ENCODE measurements at regions not wholly inside any gene's neighbourhood (a gene's known extent, or its start where the extent isn't known, plus 50 kb on each side); places are given as distances from the start of the nearest gene placed in this dataset.

DNA sequence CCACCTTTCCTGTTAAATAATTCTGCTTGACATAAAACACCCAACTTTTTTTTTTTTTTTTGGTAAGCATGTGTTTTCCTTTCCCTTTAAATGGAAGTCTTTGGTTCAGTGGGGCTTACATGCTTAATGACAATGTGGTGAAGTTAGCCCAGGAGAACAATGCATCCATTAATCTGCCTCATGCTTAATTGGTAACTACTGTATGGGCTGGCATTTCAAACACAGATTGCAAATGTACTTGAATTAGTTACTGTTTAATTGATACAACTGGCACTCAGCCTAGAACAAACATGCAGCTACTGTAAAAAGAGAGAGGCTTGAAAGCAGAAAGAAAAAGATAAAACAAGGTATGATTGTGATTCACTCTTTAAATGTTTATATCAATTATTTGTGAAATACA is 483.6 kb upstream of the NOX3 start:
- H3K4me3 ChIP-seq = no peak overlapping the region
- no peak overlapping the region for H3K27ac ChIP-seq
- no peaks in the 10 kb centered on the region for H3K4me1 ChIP-seq (replicated peaks)
- H3K36me3 ChIP-seq = no peaks in the 10 kb centered on the region
- intact Hi-C loops (cut with DNase I) = no loop called here
- no peaks in the 10 kb centered on the region for H3K9me3 ChIP-seq
- no peaks in the 10 kb centered on the region for H3K27me3 ChIP-seq (replicated peaks; ENCODE audit: insufficient read depth)
- no peak for DNase-seq (ENCODE audit: low spot score)
- no peak for TF ChIP-seq POLR2AphosphoS5 (IDR thresholded peaks at IDR 0.05)
- TF ChIP-seq, protein P1, sequence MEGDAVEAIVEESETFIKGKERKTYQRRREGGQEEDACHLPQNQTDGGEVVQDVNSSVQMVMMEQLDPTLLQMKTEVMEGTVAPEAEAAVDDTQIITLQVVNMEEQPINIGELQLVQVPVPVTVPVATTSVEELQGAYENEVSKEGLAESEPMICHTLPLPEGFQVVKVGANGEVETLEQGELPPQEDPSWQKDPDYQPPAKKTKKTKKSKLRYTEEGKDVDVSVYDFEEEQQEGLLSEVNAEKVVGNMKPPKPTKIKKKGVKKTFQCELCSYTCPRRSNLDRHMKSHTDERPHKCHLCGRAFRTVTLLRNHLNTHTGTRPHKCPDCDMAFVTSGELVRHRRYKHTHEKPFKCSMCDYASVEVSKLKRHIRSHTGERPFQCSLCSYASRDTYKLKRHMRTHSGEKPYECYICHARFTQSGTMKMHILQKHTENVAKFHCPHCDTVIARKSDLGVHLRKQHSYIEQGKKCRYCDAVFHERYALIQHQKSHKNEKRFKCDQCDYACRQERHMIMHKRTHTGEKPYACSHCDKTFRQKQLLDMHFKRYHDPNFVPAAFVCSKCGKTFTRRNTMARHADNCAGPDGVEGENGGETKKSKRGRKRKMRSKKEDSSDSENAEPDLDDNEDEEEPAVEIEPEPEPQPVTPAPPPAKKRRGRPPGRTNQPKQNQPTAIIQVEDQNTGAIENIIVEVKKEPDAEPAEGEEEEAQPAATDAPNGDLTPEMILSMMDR (IDR thresholded peaks at IDR 0.05) = no peak
- no peak for TF ChIP-seq POLR2A (IDR thresholded peaks at IDR 0.05)

DNA sequence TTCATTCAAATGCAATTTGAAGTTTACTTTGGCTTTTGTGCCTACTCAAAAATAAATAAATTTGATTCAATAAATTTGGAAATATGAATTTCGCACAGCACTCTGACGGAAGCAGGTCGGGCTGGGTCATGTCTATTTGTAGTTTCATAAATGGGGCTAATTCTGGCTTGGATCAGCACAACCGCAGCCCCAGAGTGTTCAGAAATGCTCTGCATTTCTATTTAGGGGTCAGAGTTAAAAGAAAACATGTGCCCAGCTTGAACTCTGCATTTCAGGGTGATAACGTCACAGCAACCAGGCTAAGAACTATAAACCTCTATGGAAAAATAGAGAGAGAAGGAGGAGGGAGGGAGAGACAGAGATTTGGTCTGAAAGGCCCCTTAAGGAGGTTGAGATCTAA is 480.9 kb upstream of the NOX3 start:
- Histone ChIP-seq H3K4me1 (replicated peaks) (no peaks in the 10 kb centered on the region), H3K9me3 (no peaks in the 10 kb centered on the region), H3K27ac (no peak overlapping the region), H3K36me3 (no peaks in the 10 kb centered on the region), H3K4me3 (no peak overlapping the region), H3K27me3 (replicated peaks; ENCODE audit: insufficient read depth) (no peaks in the 10 kb centered on the region)
- 77% methylated on average over 5 of the region's 5 CpGs for WGBS
- intact Hi-C loops (cut with DNase I) = no loop called here
- DNase-seq (ENCODE audit: low spot score) = no peak
- TF ChIP-seq POLR2AphosphoS5 (IDR thresholded peaks at IDR 0.05) (no peak), POLR2A (IDR thresholded peaks at IDR 0.05) (no peak)
- TF ChIP-seq, protein P1 (IDR thresholded peaks at IDR 0.05) = no peak

DNA sequence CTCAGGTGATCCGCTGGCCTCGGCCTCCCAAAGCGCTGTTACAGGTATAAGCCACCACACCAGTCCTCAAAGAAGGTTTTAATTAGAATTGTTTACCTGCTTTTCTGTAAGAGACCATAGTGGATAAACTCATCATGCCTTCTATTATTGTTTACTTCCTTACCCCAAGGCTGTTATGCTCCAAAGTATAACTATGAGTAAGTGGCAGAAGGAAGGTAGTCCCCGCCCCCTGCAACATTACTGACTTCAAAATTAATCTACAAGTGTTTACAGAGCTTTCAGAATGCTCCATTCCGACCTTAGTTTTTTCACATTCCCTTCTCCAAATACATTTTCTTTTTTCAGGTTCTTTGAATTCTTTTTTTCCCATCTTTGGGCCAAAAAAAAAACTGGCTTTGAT is 480.5 kb upstream of the NOX3 start:
- H3K36me3 ChIP-seq = no peaks in the 10 kb centered on the region
- intact Hi-C loops (cut with DNase I) = no loop called here
- 79% methylated on average over 5 of the region's 5 CpGs for WGBS
- H3K4me3 ChIP-seq = no peak overlapping the region
- DNase-seq (ENCODE audit: low spot score) = no peak
- H3K9me3 ChIP-seq = no peaks in the 10 kb centered on the region
- no peak for TF ChIP-seq POLR2A (IDR thresholded peaks at IDR 0.05)
- no peak for TF ChIP-seq POLR2AphosphoS5 (IDR thresholded peaks at IDR 0.05)
- TF ChIP-seq, protein P1 (IDR thresholded peaks at IDR 0.05) = no peak
- no peak overlapping the region for H3K27ac ChIP-seq
- no peaks in the 10 kb centered on the region for H3K4me1 ChIP-seq (replicated peaks)
- no peaks in the 10 kb centered on the region for H3K27me3 ChIP-seq (replicated peaks; ENCODE audit: insufficient read depth)

DNA sequence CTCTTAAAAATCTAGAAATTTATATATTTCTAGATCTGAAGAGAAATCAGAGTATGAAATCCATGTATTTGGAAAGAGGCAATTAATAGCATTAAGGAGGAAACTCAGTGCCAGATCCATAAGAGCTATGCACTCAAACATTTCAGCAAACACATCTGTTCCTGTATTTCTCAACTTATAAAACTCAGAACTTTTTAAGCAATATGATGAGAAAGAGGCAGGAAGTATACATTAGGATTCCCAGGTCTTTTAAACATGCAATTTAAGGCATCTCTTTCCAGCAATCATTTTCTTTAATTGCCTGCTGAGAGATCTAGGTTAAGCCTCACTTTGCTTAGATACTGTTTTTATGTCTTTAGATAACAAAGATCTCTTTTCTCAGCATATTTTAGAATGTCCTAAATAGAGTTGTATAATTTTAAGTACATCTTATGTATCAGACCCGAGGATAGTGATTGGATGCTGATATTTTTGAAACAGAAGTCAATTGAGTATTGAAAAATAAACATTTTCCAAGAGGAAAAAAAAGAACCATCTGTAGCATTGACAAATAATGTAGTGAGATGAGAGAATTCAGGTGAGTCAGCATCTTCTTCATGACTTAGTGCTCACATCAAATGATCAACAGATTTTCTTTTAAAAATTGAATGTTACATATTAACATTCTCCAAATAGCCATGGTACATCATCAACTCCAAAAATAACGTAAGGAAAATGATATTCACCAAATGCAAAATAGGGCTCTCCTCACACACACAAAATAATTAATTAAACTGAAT is 461.4 kb upstream of the NOX3 start:
- Histone ChIP-seq H3K27ac (no peak overlapping the region), H3K4me3 (no peak overlapping the region), H3K27me3 (replicated peaks; ENCODE audit: insufficient read depth) (no peaks in the 10 kb centered on the region), H3K4me1 (replicated peaks) (no peaks in the 10 kb centered on the region), H3K36me3 (no peaks in the 10 kb centered on the region), H3K9me3 (no peaks in the 10 kb centered on the region)
- WGBS = 62% methylated on average over 2 of the region's 2 CpGs
- DNase-seq (ENCODE audit: low spot score) = no peak
- intact Hi-C loops (cut with DNase I) = no loop called here
- TF ChIP-seq POLR2A (IDR thresholded peaks at IDR 0.05) (no peak), POLR2AphosphoS5 (IDR thresholded peaks at IDR 0.05) (no peak)
- TF ChIP-seq, protein P1 (IDR thresholded peaks at IDR 0.05) = no peak

DNA sequence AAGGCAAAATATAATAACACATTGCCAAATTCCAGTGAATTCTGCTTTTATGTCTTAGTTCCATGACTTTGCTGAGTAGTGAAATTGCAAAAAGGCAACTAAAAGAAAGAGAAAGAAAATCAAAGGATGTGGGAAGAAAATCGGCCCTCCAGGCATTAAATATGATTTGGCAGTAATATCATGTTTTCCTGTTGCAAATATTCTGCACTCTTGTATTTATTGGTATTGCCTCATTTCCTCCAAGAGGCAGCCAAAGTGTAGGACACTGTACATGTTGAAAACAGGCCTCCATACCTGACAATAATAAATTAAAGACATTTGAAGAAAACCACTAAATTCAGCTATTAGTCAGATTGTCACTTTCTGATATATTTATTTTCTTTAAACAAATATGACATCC is 460.0 kb upstream of the NOX3 start:
- intact Hi-C loops (cut with DNase I) = no loop called here
- WGBS = 59% methylated on average over 1 of the region's 1 CpG
- DNase-seq (ENCODE audit: low spot score) = no peak
- no peak overlapping the region for H3K27ac ChIP-seq
- H3K27me3 ChIP-seq (replicated peaks; ENCODE audit: insufficient read depth) = no peaks in the 10 kb centered on the region
- no peak overlapping the region for H3K4me3 ChIP-seq
- no peaks in the 10 kb centered on the region for H3K9me3 ChIP-seq
- no peaks in the 10 kb centered on the region for H3K4me1 ChIP-seq (replicated peaks)
- no peaks in the 10 kb centered on the region for H3K36me3 ChIP-seq
- TF ChIP-seq, protein P1 (IDR thresholded peaks at IDR 0.05) = no peak
- TF ChIP-seq POLR2AphosphoS5 (IDR thresholded peaks at IDR 0.05) (no peak), POLR2A (IDR thresholded peaks at IDR 0.05) (no peak)

Data from prostate gland (tissue), 2 donors.